DND-41 (cell line): ENCODE measurements at regions not wholly inside any gene's neighbourhood (a gene's known extent, or its start where the extent isn't known, plus 50 kb on each side); places are given as distances from the start of the nearest gene placed in this dataset.

Experiments
- EZH2 ChIP-seq: IDR thresholded peaks from 3 replicates; pipeline ENCODE4 v1.6.1; 2012; ENCODE audit warnings: borderline replicate concordance, low read depth, mild to moderate bottlenecking, moderate library complexity, low read length, inconsistent platforms; ENCODE audit not compliant: severe bottlenecking
- TF ChIP-seq, protein P1 (sequence below): IDR thresholded peaks from 2 replicates; pipeline ENCODE4 v1.5.1; 2012; ENCODE audit warnings: borderline replicate concordance, low read length, moderate library complexity, mild to moderate bottlenecking; ENCODE audit not compliant: poor library complexity, severe bottlenecking; ENCODE audit errors: extremely low read depth

DNA sequence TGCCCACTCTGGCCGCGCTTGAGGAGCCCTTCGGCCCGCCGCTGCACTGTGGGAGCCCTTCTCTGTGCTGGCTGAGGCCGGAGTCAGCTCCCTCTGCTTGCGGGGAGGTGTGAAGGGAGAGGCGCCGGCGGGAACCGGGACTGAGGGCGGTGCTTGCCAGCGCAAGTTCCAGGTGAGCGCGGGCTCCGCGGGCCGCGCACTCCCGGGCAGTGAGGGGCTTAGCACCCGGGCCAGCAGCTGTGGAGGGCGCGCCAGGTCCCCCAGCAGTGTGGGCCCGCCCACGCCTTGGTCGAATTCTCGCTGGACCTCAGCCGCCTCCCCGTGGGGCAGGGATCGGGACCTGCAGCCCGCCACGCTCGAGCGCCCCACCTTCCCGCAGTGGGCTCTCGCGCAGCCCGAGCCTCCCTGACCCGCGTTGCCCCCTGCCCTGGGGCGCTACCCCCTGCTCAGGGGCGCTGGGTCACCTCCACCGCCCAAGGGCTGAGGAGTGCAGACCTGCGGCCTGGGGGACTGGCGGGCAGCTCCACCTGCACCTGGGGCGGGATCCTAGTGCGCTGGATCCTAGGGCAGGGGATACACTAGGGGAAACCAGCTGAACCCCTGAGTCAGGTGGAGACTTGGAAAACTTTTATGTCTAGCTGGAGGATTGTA is 97.3 kb downstream of the CD8B2 start:
- TF ChIP-seq, protein P1, sequence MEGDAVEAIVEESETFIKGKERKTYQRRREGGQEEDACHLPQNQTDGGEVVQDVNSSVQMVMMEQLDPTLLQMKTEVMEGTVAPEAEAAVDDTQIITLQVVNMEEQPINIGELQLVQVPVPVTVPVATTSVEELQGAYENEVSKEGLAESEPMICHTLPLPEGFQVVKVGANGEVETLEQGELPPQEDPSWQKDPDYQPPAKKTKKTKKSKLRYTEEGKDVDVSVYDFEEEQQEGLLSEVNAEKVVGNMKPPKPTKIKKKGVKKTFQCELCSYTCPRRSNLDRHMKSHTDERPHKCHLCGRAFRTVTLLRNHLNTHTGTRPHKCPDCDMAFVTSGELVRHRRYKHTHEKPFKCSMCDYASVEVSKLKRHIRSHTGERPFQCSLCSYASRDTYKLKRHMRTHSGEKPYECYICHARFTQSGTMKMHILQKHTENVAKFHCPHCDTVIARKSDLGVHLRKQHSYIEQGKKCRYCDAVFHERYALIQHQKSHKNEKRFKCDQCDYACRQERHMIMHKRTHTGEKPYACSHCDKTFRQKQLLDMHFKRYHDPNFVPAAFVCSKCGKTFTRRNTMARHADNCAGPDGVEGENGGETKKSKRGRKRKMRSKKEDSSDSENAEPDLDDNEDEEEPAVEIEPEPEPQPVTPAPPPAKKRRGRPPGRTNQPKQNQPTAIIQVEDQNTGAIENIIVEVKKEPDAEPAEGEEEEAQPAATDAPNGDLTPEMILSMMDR, result no peak
- TF ChIP-seq EZH2, result no peak
